ENCODE measurements at regions not wholly inside any gene's neighbourhood (a gene's known extent, or its start where the extent isn't known, plus 50 kb on each side); places are given as distances from the start of the nearest gene placed in this dataset.
"Not testable (repeated sequence)": the region's sequence is repeated elsewhere in the genome, so short reads cannot be mapped to it uniquely, and the experiment has no call there.

- DNase-seq (ENCODE audit: low spot score) = no peak
These were observed 233.0 kb upstream of the PRKD1 start for GRCh38 chr14:30160608-30161007.

GRCh38 chr14:30162066-30162465, 234.4 kb upstream of the PRKD1 start:
- DNase-seq (ENCODE audit: low spot score) = no peak

GRCh38 chr14:30165255-30165654, 237.6 kb upstream of the PRKD1 start:
- DNase-seq (ENCODE audit: low spot score) = no peak

GRCh38 chr14:30177781-30178180, 250.1 kb upstream of the PRKD1 start:
- no peak for DNase-seq (ENCODE audit: low spot score)

- no peak for DNase-seq (ENCODE audit: low spot score)
These were observed 251.9 kb upstream of the PRKD1 start for GRCh38 chr14:30179381-30180130.

- no peak for DNase-seq (ENCODE audit: low spot score)
These were observed 252.6 kb upstream of the PRKD1 start for GRCh38 chr14:30180219-30180618.

GRCh38 chr14:30185832-30186231, 258.2 kb upstream of the PRKD1 start:
- DNase-seq (ENCODE audit: low spot score) = no peak

GRCh38 chr14:30191639-30192279, 264.1 kb upstream of the PRKD1 start:
- DNase-seq (ENCODE audit: low spot score) = no peak

GRCh38 chr14:30193101-30193500, 265.5 kb upstream of the PRKD1 start:
- DNase-seq (ENCODE audit: low spot score) = no peak

- DNase-seq (ENCODE audit: low spot score) = no peak
These were observed 266.3 kb upstream of the PRKD1 start for GRCh38 chr14:30193845-30194501.

- no peak for DNase-seq (ENCODE audit: low spot score)
These were observed 267.1 kb upstream of the PRKD1 start for GRCh38 chr14:30194741-30195148.

- DNase-seq (ENCODE audit: low spot score) = no peak
These were observed 268.3 kb upstream of the PRKD1 start for GRCh38 chr14:30195941-30196340.

GRCh38 chr14:30196861-30197260, 269.2 kb upstream of the PRKD1 start:
- DNase-seq (ENCODE audit: low spot score) = no peak

- DNase-seq (ENCODE audit: low spot score) = not testable (repeated sequence)
These were observed 271.1 kb upstream of the PRKD1 start for GRCh38 chr14:30198720-30199119.

- no peak for DNase-seq (ENCODE audit: low spot score)
These were observed 276.9 kb upstream of the PRKD1 start for GRCh38 chr14:30204431-30204980.

GRCh38 chr14:30209136-30209535, 281.5 kb upstream of the PRKD1 start:
- no peak for DNase-seq (ENCODE audit: low spot score)

- no peak for DNase-seq (ENCODE audit: low spot score)
These were observed 283.0 kb upstream of the PRKD1 start for GRCh38 chr14:30210630-30211029.

- no peak for DNase-seq (ENCODE audit: low spot score)
These were observed 283.7 kb upstream of the PRKD1 start for GRCh38 chr14:30211326-30211725.

GRCh38 chr14:30214014-30214413, 286.4 kb upstream of the PRKD1 start:
- no peak for DNase-seq (ENCODE audit: low spot score)

GRCh38 chr14:30214461-30215090, 286.9 kb upstream of the PRKD1 start:
- DNase-seq (ENCODE audit: low spot score) = peak; percentile 56

- DNase-seq (ENCODE audit: low spot score) = no peak
These were observed 291.3 kb upstream of the PRKD1 start for GRCh38 chr14:30218907-30219306.

GRCh38 chr14:30221546-30221945, 293.9 kb upstream of the PRKD1 start:
- DNase-seq (ENCODE audit: low spot score) = no peak
